Mesenchymal stem cell (in vitro differentiated cells and primary cell): ENCODE measurements at regions not wholly inside any gene's neighbourhood (a gene's known extent, or its start where the extent isn't known, plus 50 kb on each side); places are given as distances from the start of the nearest gene placed in this dataset.

ENCODE experiments used
- DNase-seq: peaks from one replicate; pipeline ENCODE4 v3.0.0-alpha.2; 2013
- H2AFZ ChIP-seq: one replicate; pipeline ENCODE4 v1.6.1; 2013; ENCODE audit warnings: low read depth, mild to moderate bottlenecking, control low read depth, inconsistent platforms, low read length, moderate library complexity
- H2AK5ac ChIP-seq: 2 replicates; pipeline ENCODE4 v1.6.1; 2013; ENCODE audit warnings: low read length, moderate library complexity, mild to moderate bottlenecking, inconsistent platforms; ENCODE audit not compliant: severe bottlenecking
- H2BK120ac ChIP-seq: one replicate; pipeline ENCODE4 v1.6.1; 2013; ENCODE audit warnings: low read depth, mild to moderate bottlenecking, inconsistent platforms, low read length, moderate library complexity
- H2BK12ac ChIP-seq, 2 experiments: one replicate each; pipeline ENCODE4 v1.6.1; 2013; ENCODE audit warnings: inconsistent platforms in 2 of 2, low read length in 2 of 2, mild to moderate bottlenecking in 2 of 2, moderate library complexity in 2 of 2, control low read depth in 1 of 2
- H2BK15ac ChIP-seq: one replicate; pipeline ENCODE4 v1.6.1; 2013; ENCODE audit warnings: mild to moderate bottlenecking, low read depth, inconsistent platforms; ENCODE audit not compliant: poor library complexity, severe bottlenecking
- H2BK5ac ChIP-seq: 2 replicates; pipeline ENCODE4 v1.6.1; 2013; ENCODE audit warnings: low read depth, mild to moderate bottlenecking, low read length, control low read depth, inconsistent platforms; ENCODE audit not compliant: poor library complexity, severe bottlenecking
- H3K14ac ChIP-seq, 2 experiments: one replicate each; pipeline ENCODE4 v1.6.1; 2013; ENCODE audit warnings: inconsistent platforms in 2 of 2, low read length in 2 of 2, control low read depth in 1 of 2, mild to moderate bottlenecking in 1 of 2, moderate library complexity in 1 of 2
- H3K18ac ChIP-seq, 2 experiments: one replicate each; pipeline ENCODE4 v1.6.1; 2013; ENCODE audit warnings: inconsistent platforms in 2 of 2, low read length in 2 of 2, control low read depth in 1 of 2, low read depth in 1 of 2, mild to moderate bottlenecking in 1 of 2
- H3K23ac ChIP-seq, 2 experiments: one replicate each; pipeline ENCODE4 v1.6.1; 2013; ENCODE audit warnings: inconsistent platforms in 2 of 2, low read length in 2 of 2, mild to moderate bottlenecking in 2 of 2, moderate library complexity in 2 of 2, control low read depth in 1 of 2
- H3K27ac ChIP-seq: 2 replicates; pipeline ENCODE4 v1.5.1; 2013; ENCODE audit warnings: mild to moderate bottlenecking, moderate library complexity, low read length, control low read depth, inconsistent platforms; ENCODE audit not compliant: poor library complexity, severe bottlenecking
- H3K27me3 ChIP-seq, 2 experiments: 2 replicates each; pipeline versions ENCODE4 v1.6.1 to v1.7.0; 2013; ENCODE audit warnings: low read length in 2 of 2, mild to moderate bottlenecking in 2 of 2, moderate library complexity in 2 of 2, control low read depth in 1 of 2, inconsistent platforms in 1 of 2; ENCODE audit not compliant: control insufficient read depth in 1 of 2, insufficient read depth in 1 of 2
- H3K36me3 ChIP-seq, 2 experiments: 2 replicates each; pipeline versions ENCODE4 v1.6.1 to v1.7.0; 2013; ENCODE audit warnings: low read length in 2 of 2, control low read depth in 1 of 2, inconsistent platforms in 1 of 2, low read depth in 1 of 2, mild to moderate bottlenecking in 1 of 2; ENCODE audit not compliant: insufficient read depth in 2 of 2, control insufficient read depth in 1 of 2
- H3K4ac ChIP-seq, 2 experiments: one replicate each; pipeline ENCODE4 v1.6.1; 2013; ENCODE audit warnings: inconsistent platforms in 2 of 2, low read length in 2 of 2, mild to moderate bottlenecking in 2 of 2, moderate library complexity in 2 of 2, control low read depth in 1 of 2, low read depth in 1 of 2
- H3K4me1 ChIP-seq: 2 replicates; pipeline ENCODE4 v1.6.1; 2013; ENCODE audit warnings: low read depth, low read length, control low read depth; ENCODE audit not compliant: control insufficient read depth, insufficient read depth
- H3K4me2 ChIP-seq: 2 replicates; pipeline ENCODE4 v1.6.1; 2013; ENCODE audit warnings: low read length, mild to moderate bottlenecking, inconsistent platforms; ENCODE audit not compliant: poor library complexity, severe bottlenecking
- H3K4me3 ChIP-seq, 2 experiments: 2 replicates each; pipeline versions ENCODE4 v1.5.1 to v1.7.0; 2013; ENCODE audit warnings: low read length in 2 of 2, mild to moderate bottlenecking in 2 of 2, control low read depth in 1 of 2, low read depth in 1 of 2; ENCODE audit not compliant: insufficient read depth in 1 of 2
- H3K79me1 ChIP-seq: replicated peaks from 2 replicates; pipeline ENCODE4 v1.6.1; 2013; ENCODE audit warnings: mild to moderate bottlenecking, control low read depth, low read length, inconsistent platforms; ENCODE audit not compliant: poor library complexity, severe bottlenecking
- H3K9ac ChIP-seq: 2 replicates; pipeline ENCODE4 v1.7.0; 2013; ENCODE audit warnings: mild to moderate bottlenecking, low read length, moderate library complexity
- H3K9me3 ChIP-seq: 2 replicates; pipeline ENCODE4 v1.7.0; 2013; ENCODE audit warnings: mild to moderate bottlenecking, low read length; ENCODE audit not compliant: control insufficient read depth
- H4K8ac ChIP-seq: one replicate; pipeline ENCODE4 v1.6.1; 2013; ENCODE audit warnings: inconsistent platforms, mild to moderate bottlenecking, low read length, moderate library complexity
- H4K91ac ChIP-seq: one replicate; pipeline ENCODE4 v1.6.1; 2013; ENCODE audit warnings: mild to moderate bottlenecking, low read length, inconsistent platforms
- WGBS: methylation state at CpG from one replicate; pipeline ENCODE4 v1.1.7; 2013; ENCODE audit warnings: mixed read lengths; 5-methylcytosine and 5-hydroxymethylcytosine counted together

- no peak overlapping the region for H4K8ac ChIP-seq
- no peaks in the 10 kb centered on the region for H3K27me3 ChIP-seq
- H3K18ac ChIP-seq = no peak overlapping the region
- H2BK15ac ChIP-seq = no peak overlapping the region
- H3K27ac ChIP-seq = no peak overlapping the region
- H3K79me1 ChIP-seq = no peaks in the 10 kb centered on the region
- no peak overlapping the region for H2BK5ac ChIP-seq
- no peak overlapping the region for H2BK120ac ChIP-seq
- H4K91ac ChIP-seq = no peak overlapping the region
- H3K9ac ChIP-seq = no peak overlapping the region
- no peaks in the 10 kb centered on the region for H3K36me3 ChIP-seq
- DNase-seq = no peak
- no peak overlapping the region for H3K4me2 ChIP-seq
- H3K9me3 ChIP-seq = peaks cover 4% of the 10 kb centered on the region
- no peak overlapping the region for H2AK5ac ChIP-seq
- H3K14ac ChIP-seq = no peak overlapping the region
- WGBS = 64% methylated on average over 3 of the region's 4 CpGs
- no peaks in the 10 kb centered on the region for H3K4me1 ChIP-seq
- no peak overlapping the region for H2BK12ac ChIP-seq
- H2AFZ ChIP-seq = no peak overlapping the region
- H3K4ac ChIP-seq = no peak overlapping the region
- H3K23ac ChIP-seq = no peak overlapping the region
- H3K4me3 ChIP-seq = no peak overlapping the region
Measured at GRCh38 chr16:52357711-52358110, 189.2 kb downstream of the TOX3 start.

- H4K91ac ChIP-seq = no peak overlapping the region
- no peak overlapping the region for H3K23ac ChIP-seq
- no peak overlapping the region for H2BK120ac ChIP-seq
- no peak for DNase-seq
- H4K8ac ChIP-seq = no peak overlapping the region
- H3K9ac ChIP-seq = no peak overlapping the region
- H2AK5ac ChIP-seq = no peak overlapping the region
- no peak overlapping the region for H2BK5ac ChIP-seq
- H3K36me3 ChIP-seq = no peaks in the 10 kb centered on the region
- H3K27me3 ChIP-seq = no peaks in the 10 kb centered on the region
- H3K4me2 ChIP-seq = no peak overlapping the region
- H2BK15ac ChIP-seq = no peak overlapping the region
- H3K27ac ChIP-seq = no peak overlapping the region
- H3K4ac ChIP-seq = no peak overlapping the region
- no peak overlapping the region for H3K14ac ChIP-seq
- H2AFZ ChIP-seq = no peak overlapping the region
- no peaks in the 10 kb centered on the region for H3K4me1 ChIP-seq
- no peaks in the 10 kb centered on the region for H3K79me1 ChIP-seq
- no peak overlapping the region for H3K4me3 ChIP-seq
- H3K9me3 ChIP-seq = no peaks in the 10 kb centered on the region
- no peak overlapping the region for H3K18ac ChIP-seq
- WGBS = no CpG with 5 or more reads among the region's 1 CpG
- no peak overlapping the region for H2BK12ac ChIP-seq
Measured at GRCh38 chr16:52353249-52353648, 193.7 kb downstream of the TOX3 start.

- Histone ChIP-seq H3K4me3 (no peak overlapping the region), H2BK12ac (no peak overlapping the region), H3K27ac (no peak overlapping the region), H2AK5ac (no peak overlapping the region), H3K14ac (no peak overlapping the region), H2AFZ (no peak overlapping the region), H4K91ac (no peak overlapping the region), H4K8ac (no peak overlapping the region), H3K9me3 (peaks cover 2% of the 10 kb centered on the region), H3K23ac (no peak overlapping the region), H3K9ac (no peak overlapping the region), H2BK120ac (no peak overlapping the region), H3K4ac (no peak overlapping the region), H3K18ac (no peak overlapping the region), H3K36me3 (no peaks in the 10 kb centered on the region), H3K4me1 (no peaks in the 10 kb centered on the region), H3K4me2 (no peak overlapping the region), H2BK5ac (no peak overlapping the region), H3K27me3 (no peaks in the 10 kb centered on the region), H3K79me1 (no peaks in the 10 kb centered on the region), H2BK15ac (no peak overlapping the region)
- no peak for DNase-seq
- 63% methylated on average over 3 of the region's 5 CpGs for WGBS
Measured at GRCh38 chr16:52351451-52351850, 195.5 kb downstream of the TOX3 start.

- no peaks in the 10 kb centered on the region for H3K79me1 ChIP-seq
- no peak overlapping the region for H2BK15ac ChIP-seq
- H3K27ac ChIP-seq = no peak overlapping the region
- H3K14ac ChIP-seq = no peak overlapping the region
- WGBS = 100% methylated on average over 1 of the region's 3 CpGs
- no peak overlapping the region for H3K9ac ChIP-seq
- no peak overlapping the region for H2BK120ac ChIP-seq
- H3K9me3 ChIP-seq = peaks cover 2% of the 10 kb centered on the region
- no peak overlapping the region for H2AFZ ChIP-seq
- no peak overlapping the region for H4K91ac ChIP-seq
- H3K4me3 ChIP-seq = no peak overlapping the region
- H3K23ac ChIP-seq = no peak overlapping the region
- no peak overlapping the region for H2AK5ac ChIP-seq
- H2BK5ac ChIP-seq = no peak overlapping the region
- no peak overlapping the region for H3K18ac ChIP-seq
- no peak for DNase-seq
- no peaks in the 10 kb centered on the region for H3K4me1 ChIP-seq
- H2BK12ac ChIP-seq = no peak overlapping the region
- no peak overlapping the region for H3K4ac ChIP-seq
- no peak overlapping the region for H3K4me2 ChIP-seq
- no peaks in the 10 kb centered on the region for H3K36me3 ChIP-seq
- H4K8ac ChIP-seq = no peak overlapping the region
- no peaks in the 10 kb centered on the region for H3K27me3 ChIP-seq
Measured at GRCh38 chr16:52350031-52350642, 196.8 kb downstream of the TOX3 start.
